ENCODE measurements at regions not wholly inside any gene's neighbourhood (a gene's known extent, or its start where the extent isn't known, plus 50 kb on each side); places are given as distances from the start of the nearest gene placed in this dataset.

DNA sequence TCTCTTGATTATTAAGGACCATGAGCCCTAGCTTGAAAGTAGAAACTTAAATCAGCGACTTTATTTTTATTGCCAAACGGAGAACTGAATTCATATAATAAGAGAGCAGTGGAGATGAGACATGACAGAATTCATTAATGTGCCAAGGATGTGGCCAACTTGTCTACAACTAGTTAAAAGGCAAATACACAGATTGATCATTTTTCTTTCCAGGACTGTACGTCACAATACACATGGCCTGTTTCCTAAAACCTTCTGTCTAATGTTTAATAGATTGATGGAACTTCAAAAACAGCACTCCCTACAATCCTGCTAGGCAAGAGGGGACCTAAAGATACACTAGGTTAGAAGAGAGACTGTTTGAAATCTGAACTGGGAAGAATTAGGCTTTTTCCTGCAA, 647.8 kb downstream of the SATB2 start:
- POLR2A ChIA-PET (ENCODE audit: low non-redundant PET), result no interaction called here
- no peaks in the 10 kb centered on the region for H3K4me1 ChIP-seq (ENCODE audit: insufficient read depth, low read length, poor library complexity, severe bottlenecking)

DNA sequence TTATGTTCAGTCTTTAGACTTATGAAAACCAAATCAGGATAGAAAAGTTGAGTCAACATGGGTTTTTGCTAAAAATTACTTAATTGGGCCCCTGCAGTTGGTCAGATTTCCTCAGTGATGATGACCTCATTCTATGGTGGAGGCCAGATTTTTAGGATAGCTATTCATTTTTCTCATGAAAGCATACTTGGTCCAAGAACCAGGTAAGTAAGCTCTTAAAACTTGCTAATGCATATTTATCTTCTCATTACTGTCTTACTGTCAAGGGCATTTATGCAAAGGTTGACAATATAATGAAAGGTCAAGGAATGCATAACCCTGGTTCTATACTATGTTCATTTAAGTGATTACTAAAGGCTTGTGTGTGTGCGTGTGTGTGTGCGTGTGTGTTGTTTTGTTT, 650.6 kb downstream of the SATB2 start:
- no peak for DNase-seq (ENCODE audit: low spot score)
- H3K9me3 ChIP-seq (ENCODE audit: low read depth, low read length, poor library complexity, severe bottlenecking), result no peaks in the 10 kb centered on the region
- no peak overlapping the region for H3K27ac ChIP-seq (ENCODE audit: low read depth, low read length, poor library complexity, severe bottlenecking)
- H3K27me3 ChIP-seq (replicated peaks; ENCODE audit: insufficient read depth, low read depth, low read length, poor library complexity), result peaks cover 14% of the 10 kb centered on the region
- intact Hi-C loops (cut with micrococcal nuclease; ENCODE audit: unreplicated experiment), result no loop called here
- H3K4me1 ChIP-seq (ENCODE audit: insufficient read depth, low read length, poor library complexity, severe bottlenecking), result no peaks in the 10 kb centered on the region
- H3K36me3 ChIP-seq (ENCODE audit: insufficient read depth, low read length, poor library complexity, severe bottlenecking), result no peaks in the 10 kb centered on the region
- H3K4me3 ChIP-seq (ENCODE audit: low read depth, low read length, poor library complexity, severe bottlenecking), result no peak overlapping the region
- ChIA-PET POLR2A (ENCODE audit: low non-redundant PET) (no interaction called here), CTCF (no interaction called here)
- BruUV-seq (replicated peaks), result no TSS peak
- TF ChIP-seq, protein P1, sequence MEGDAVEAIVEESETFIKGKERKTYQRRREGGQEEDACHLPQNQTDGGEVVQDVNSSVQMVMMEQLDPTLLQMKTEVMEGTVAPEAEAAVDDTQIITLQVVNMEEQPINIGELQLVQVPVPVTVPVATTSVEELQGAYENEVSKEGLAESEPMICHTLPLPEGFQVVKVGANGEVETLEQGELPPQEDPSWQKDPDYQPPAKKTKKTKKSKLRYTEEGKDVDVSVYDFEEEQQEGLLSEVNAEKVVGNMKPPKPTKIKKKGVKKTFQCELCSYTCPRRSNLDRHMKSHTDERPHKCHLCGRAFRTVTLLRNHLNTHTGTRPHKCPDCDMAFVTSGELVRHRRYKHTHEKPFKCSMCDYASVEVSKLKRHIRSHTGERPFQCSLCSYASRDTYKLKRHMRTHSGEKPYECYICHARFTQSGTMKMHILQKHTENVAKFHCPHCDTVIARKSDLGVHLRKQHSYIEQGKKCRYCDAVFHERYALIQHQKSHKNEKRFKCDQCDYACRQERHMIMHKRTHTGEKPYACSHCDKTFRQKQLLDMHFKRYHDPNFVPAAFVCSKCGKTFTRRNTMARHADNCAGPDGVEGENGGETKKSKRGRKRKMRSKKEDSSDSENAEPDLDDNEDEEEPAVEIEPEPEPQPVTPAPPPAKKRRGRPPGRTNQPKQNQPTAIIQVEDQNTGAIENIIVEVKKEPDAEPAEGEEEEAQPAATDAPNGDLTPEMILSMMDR (conservative IDR thresholded peaks at IDR 0.05; ENCODE audit: low read depth, low read length), result no peak
- TF ChIP-seq EZH2 (IDR thresholded peaks at IDR 0.05; ENCODE audit: borderline replicate concordance, low read depth, low read length, poor library complexity, severe bottlenecking), result no peak

More for the DNA sequence above, 647.8 kb downstream of the SATB2 start:
- DNase-seq (ENCODE audit: low spot score), result no peak
- CTCF ChIA-PET, result no interaction called here
- intact Hi-C loops (cut with micrococcal nuclease; ENCODE audit: unreplicated experiment), result no loop called here
- TF ChIP-seq, protein P1 (conservative IDR thresholded peaks at IDR 0.05; ENCODE audit: low read depth, low read length), result no peak
- no peak for TF ChIP-seq EZH2 (IDR thresholded peaks at IDR 0.05; ENCODE audit: borderline replicate concordance, low read depth, low read length, poor library complexity, severe bottlenecking)
- no peaks in the 10 kb centered on the region for H3K9me3 ChIP-seq (ENCODE audit: low read depth, low read length, poor library complexity, severe bottlenecking)
- H3K27ac ChIP-seq (ENCODE audit: low read depth, low read length, poor library complexity, severe bottlenecking), result no peak overlapping the region
- H3K27me3 ChIP-seq (replicated peaks; ENCODE audit: insufficient read depth, low read depth, low read length, poor library complexity), result peaks cover 9% of the 10 kb centered on the region
- BruUV-seq (replicated peaks), result no TSS peak
- H3K4me3 ChIP-seq (ENCODE audit: low read depth, low read length, poor library complexity, severe bottlenecking), result no peak overlapping the region
- no peaks in the 10 kb centered on the region for H3K36me3 ChIP-seq (ENCODE audit: insufficient read depth, low read length, poor library complexity, severe bottlenecking)

DNA sequence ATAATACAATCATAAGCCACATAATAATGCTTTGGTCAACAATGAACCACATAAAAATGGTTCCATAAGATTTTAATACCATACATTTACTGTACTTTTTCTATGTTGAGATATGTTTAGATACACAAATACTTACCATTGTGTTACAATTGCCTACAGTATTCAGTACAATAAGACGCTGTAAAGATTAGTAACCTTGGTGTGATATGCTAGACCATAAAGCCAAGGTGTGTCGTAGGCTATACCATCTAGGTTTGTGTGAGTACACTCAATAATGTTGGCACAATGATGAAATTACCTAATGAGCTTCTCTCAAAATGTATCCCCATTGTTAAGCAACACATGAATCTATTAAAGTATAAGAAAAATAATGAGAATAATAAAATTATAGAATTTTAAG, 662.3 kb downstream of the SATB2 start:
- ChIA-PET POLR2A (ENCODE audit: low non-redundant PET) (no interaction called here), CTCF (no interaction called here)
- Histone ChIP-seq H3K36me3 (ENCODE audit: insufficient read depth, low read length, poor library complexity, severe bottlenecking) (no peaks in the 10 kb centered on the region), H3K4me3 (ENCODE audit: low read depth, low read length, poor library complexity, severe bottlenecking) (no peak overlapping the region), H3K4me1 (ENCODE audit: insufficient read depth, low read length, poor library complexity, severe bottlenecking) (no peaks in the 10 kb centered on the region), H3K9me3 (ENCODE audit: low read depth, low read length, poor library complexity, severe bottlenecking) (no peaks in the 10 kb centered on the region), H3K27ac (ENCODE audit: low read depth, low read length, poor library complexity, severe bottlenecking) (no peak overlapping the region), H3K27me3 (replicated peaks; ENCODE audit: insufficient read depth, low read depth, low read length, poor library complexity) (no peaks in the 10 kb centered on the region)
- TF ChIP-seq EZH2 (IDR thresholded peaks at IDR 0.05; ENCODE audit: borderline replicate concordance, low read depth, low read length, poor library complexity, severe bottlenecking), result no peak
- TF ChIP-seq, protein P1 (conservative IDR thresholded peaks at IDR 0.05; ENCODE audit: low read depth, low read length), result no peak
- DNase-seq (ENCODE audit: low spot score), result no peak
- intact Hi-C loops (cut with micrococcal nuclease; ENCODE audit: unreplicated experiment), result no loop called here
- no TSS peak for BruUV-seq (replicated peaks)

All from A673 (cell line).